NCI-H1694 (cell line): ENCODE measurements at regions not wholly inside any gene's neighbourhood (a gene's known extent, or its start where the extent isn't known, plus 50 kb on each side); places are given as distances from the start of the nearest gene placed in this dataset.
"Not testable (repeated sequence)": the region's sequence is repeated elsewhere in the genome, so short reads cannot be mapped to it uniquely, and the experiment has no call there.

Experiments used
- DNase-seq: peaks from one replicate; lab custom pipeline; 2025; lab: John Stamatoyannopoulos, UW

- no peak for DNase-seq
These were observed 86.0 kb downstream of the DTWD1 start for GRCh38 chr15:49706805-49707204.

DNA sequence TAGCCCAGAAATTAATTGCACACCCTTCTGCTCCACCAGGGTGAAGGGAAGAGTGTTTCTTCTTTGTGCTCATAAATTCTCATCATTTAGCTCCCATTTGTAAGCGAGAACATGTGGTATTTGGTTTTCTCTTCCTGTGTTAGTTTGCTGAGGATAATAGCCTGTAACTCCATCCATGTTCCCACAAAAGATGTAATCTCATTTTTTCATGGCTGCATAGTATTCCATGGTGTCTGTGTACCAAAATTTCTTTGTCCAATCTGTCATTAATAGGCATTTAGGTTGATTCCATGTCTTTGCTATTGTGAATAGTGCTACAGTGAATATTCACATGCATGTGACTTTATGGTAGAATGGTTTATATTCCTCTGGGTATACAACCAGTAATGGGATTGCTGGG, 86.8 kb downstream of the DTWD1 start:
- no peak for DNase-seq

DNA sequence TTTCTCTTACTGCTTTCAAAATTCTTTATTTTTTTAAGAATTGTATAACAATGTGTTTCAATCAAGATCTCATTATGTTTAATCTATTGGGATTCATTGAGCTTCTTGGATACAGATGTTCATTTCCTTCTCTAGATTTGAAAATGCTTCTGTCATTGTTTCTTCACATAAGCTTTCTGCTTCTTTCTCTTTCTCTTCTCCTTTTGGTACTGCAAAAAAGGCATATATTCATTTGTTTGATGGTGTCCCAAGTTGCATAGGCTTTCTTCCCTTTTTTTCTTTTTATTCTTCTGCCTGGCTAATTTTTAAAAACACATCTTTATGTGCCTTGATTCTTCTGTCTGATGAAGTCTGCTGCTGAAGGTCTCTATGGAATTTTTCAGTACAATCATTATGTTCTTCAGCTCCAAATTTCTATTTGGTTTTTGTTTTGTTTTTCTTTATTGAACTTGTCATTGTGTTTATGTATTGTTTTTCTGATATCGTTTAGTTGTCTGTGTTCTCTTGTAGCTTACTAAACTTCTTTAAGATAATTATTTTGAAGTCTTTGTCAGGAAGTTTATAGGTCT, 88.9 kb downstream of the DTWD1 start:
- no peak for DNase-seq

DNA sequence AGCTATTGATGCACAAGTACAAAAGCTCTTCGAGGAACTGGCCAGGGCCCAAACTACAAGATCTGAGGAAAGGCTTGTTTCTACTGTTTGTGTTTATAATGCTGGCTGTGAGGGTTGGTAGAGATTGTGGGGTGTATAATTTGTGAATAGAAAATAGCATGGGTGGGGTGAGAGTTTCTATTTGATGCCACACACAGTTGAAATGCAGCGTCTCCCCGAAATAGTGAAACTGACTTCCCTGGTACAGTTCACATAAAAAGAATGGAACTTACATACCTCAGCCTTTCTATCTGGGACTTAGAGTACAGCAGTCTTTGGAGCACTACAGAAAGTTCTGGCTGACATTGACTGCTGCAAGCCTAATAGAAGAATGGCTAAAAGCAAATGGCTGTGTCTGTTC, 91.3 kb downstream of the DTWD1 start:
- DNase-seq = no peak

- no peak for DNase-seq
These were observed 92.1 kb downstream of the DTWD1 start for GRCh38 chr15:49712846-49713450.

- DNase-seq = no peak
These were observed 94.4 kb downstream of the DTWD1 start for GRCh38 chr15:49715211-49715610.

DNA sequence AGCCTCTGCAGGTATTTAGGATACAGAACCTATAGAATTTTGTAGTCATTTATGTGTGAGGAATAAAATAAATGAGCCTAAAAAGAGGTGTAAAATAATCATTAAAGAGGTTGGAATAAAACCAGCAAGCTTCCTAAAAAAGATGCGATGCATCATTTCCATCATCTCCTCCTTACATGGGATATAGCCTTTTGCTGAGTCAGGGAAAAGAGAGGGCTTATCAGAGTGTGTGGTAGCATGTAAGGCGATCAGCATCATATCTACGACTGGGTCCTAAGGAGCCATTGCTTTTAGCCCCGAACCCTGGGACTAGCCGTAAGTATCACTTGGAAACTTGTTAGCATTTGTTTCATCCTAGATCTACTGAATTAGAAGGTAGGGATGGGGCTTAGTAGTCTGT, 94.9 kb downstream of the DTWD1 start:
- no peak for DNase-seq

- no peak for DNase-seq
These were observed 97.4 kb downstream of the DTWD1 start for GRCh38 chr15:49718234-49718633.

DNA sequence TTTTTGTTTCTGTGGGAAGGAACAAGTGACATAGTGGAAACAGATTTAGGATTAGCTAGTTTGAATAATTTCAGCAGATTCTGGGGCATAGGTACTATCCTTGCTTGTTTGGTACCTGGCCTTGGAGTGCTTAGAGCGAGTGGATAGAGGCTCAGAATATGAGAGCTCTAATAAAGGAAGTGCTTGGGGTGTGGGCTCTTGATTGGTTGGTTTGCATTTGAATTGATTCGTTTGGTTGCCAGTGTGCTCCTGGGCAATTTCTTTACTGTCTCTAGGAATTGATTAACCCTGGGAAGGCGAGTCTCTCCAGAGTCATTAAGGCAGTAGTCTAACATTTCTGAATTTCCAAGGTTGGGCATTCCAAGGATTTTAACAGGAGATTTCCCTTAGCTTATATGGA, 98.0 kb downstream of the DTWD1 start:
- DNase-seq = no peak

- no peak for DNase-seq
These were observed 99.4 kb downstream of the DTWD1 start for GRCh38 chr15:49720261-49720660.

DNA sequence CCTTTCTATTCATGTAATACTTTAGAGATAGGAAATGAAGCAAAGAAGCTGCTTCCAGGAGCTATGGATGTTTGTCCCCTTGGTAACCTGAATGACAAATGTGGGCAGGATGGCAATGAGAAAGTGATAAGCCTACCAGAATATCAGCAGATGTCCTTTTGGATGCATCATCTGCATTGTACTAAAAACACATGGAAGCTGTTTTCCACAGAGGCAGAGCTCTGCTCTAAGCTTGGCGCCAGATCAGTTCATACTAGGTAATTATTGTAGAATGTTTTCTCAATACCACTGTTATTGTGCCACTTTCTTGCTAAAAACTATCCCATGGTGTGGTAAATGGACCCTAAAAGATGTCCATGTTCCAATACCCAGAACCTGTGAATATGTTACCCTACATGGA, 100.2 kb downstream of the DTWD1 start:
- no peak for DNase-seq

- no peak for DNase-seq
These were observed 100.8 kb downstream of the DTWD1 start for GRCh38 chr15:49721621-49722020.

GRCh38 chr15:49723981-49724380, 103.1 kb downstream of the DTWD1 start:
- no peak for DNase-seq

GRCh38 chr15:49731187-49732099, 110.6 kb downstream of the DTWD1 start:
- DNase-seq = no peak

GRCh38 chr15:49732109-49732508, 111.3 kb downstream of the DTWD1 start:
- not testable (repeated sequence) for DNase-seq

DNA sequence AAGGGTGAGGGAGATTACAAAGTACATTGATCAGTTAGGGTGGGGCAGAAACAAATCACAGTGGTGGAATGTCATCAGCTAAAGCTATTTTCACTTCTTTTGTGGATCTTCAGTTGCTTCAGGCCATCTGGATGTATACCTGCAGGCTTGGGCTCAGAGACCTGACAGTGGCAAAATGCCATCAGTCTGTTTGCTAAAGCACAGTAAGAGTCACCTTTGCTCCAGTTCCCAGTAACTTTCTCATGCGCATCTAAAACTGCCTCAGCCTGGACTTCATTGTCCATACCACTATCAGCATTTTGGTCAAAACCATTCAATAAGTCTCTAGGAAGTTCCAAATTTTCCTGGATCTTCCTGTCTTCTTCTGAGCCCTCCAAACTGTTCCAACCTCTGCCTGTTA, 113.2 kb downstream of the DTWD1 start:
- not testable (repeated sequence) for DNase-seq

DNA sequence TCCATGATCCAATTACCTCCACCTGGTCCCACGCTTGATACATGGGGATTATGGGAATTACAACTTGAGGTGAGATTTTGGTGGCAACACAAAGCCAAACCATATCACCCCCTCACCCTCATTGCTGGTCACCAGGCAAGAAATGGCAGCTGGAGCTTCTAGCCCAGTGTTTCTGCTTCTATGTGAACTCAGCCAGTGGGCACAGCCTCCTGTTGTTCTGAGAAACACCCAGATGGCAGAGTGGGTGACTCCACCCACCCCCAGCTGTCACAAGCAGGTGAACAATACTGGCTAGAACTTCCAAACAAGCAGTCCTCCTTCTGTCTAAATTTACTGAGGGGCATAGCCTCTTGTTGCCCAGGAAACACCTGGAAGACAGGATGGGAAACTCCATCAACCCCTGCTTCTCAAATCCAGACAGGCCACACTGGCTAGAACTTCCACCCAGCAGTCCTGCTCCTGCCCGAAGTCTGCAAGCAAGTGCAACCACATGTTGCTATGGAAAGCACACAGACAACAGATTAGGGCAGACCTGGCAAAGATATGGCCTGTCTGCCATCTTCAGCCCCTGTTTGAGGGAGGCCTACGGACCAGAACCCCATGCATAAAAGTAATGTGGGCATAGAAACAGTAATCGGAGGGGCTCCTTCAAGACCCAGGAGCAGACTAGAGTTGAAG, 114.1 kb downstream of the DTWD1 start:
- peak; percentile 33 for DNase-seq

GRCh38 chr15:49737127-49737526, 116.3 kb downstream of the DTWD1 start:
- no peak for DNase-seq

DNA sequence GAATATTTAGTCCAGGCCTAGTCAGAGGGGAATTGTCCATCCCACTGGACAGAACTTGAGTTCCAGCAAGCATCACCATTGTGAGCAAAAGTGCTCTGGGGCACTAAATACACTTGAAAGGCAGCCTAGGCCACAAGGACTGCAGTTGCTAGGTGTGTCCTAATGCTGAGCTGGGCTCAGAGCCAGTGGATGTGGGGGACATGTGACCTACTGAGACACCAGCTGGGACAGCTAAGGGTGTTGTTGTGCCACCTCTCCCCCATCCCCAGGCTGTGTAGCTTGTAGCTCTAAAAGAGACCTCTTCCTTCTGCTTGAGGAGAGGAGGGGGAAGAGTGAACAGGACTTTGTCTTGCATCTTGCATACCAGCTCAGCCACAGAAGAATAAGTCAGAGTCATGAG, 120.9 kb downstream of the DTWD1 start:
- peak; percentile 32 for DNase-seq

DNA sequence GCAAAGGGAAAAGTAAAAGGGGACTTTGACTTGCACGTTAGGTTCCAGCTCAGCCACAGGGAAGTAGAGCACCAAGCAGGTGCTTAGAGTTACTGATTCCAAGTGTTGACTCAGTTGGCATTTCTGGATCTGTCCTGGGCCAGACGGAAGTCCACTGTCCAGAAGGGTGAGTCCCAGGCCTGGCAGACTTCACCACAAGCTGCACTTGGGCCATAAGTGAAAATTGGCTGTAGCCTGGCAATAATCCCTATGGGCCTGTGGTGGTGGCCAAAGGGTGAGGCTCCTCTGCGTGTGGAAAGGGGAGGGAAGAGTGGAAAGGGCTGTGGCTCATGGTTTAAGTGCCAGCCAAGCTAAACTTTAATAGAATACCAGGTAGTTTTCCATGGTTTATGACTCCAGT, 121.5 kb downstream of the DTWD1 start:
- DNase-seq = no peak

- DNase-seq = no peak
These were observed 126.5 kb downstream of the DTWD1 start for GRCh38 chr15:49747340-49747739.

- no peak for DNase-seq
These were observed 127.9 kb downstream of the DTWD1 start for GRCh38 chr15:49748791-49749190.

DNA sequence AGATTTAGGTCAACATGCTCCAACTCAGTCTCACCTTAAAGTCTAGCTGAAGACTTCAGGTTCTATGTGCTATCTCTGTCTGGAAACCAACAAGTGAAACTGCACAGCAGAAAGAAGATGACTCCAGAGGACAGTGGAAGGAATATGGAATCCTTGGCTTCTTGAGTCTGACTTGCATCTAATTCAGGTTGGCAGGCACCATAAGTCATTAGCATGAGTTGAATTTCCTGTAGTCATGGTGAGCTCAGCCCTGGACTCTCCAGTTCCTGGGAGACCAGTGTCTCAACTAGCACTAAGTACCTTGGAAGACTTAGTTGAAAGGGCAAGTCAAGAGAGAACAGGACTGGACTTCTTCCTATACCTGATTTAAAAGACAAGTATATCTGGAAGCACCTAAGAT, 129.7 kb downstream of the DTWD1 start:
- no peak for DNase-seq
